22Rv1 (cell line): ENCODE measurements at regions not wholly inside any gene's neighbourhood (a gene's known extent, or its start where the extent isn't known, plus 50 kb on each side); places are given as distances from the start of the nearest gene placed in this dataset.

Experiments used
- CTCF ChIP-seq: fragments of 450-650 bp; IDR thresholded peaks from 2 replicates; pipeline ENCODE4 v1.5.1; 2017; ENCODE audit warnings: mild to moderate bottlenecking
- ZFX ChIP-seq: fragments of 450-650 bp; IDR thresholded peaks from 2 replicates; pipeline ENCODE4 v1.6.1; 2017; ENCODE audit warnings: antibody characterized with exemption, borderline replicate concordance

- TF ChIP-seq CTCF (no peak), ZFX (no peak)
Measured at GRCh38 chr4:60078984-60079383, 1121.1 kb upstream of the ADGRL3 start.
